HepG2 (cell line): ENCODE measurements at regions not wholly inside any gene's neighbourhood (a gene's known extent, or its start where the extent isn't known, plus 50 kb on each side); places are given as distances from the start of the nearest gene placed in this dataset.
"Not testable (repeated sequence)": the region's sequence is repeated elsewhere in the genome, so short reads cannot be mapped to it uniquely, and the experiment has no call there.

Source experiments
- ATAC-seq: fragments of 200-7000 bp; cut with Tn5 transposase; 3 replicates; pipeline ENCODE4 v1.9.1; 2020; ENCODE audit warnings: mild to moderate bottlenecking, moderate library complexity
- BruUV-seq: library from RNA; stranded (reverse); fragments of 400-500 nt; replicated peaks from 2 replicates; lab custom pipeline; 2021; lab: Mats Ljungman, UMichigan
- CTCF ChIA-PET: fragments of 300-600 bp; formaldehyde crosslinking; extraction: SDS; loops from one replicate; lab custom pipeline; 2021; ENCODE audit warnings: low total read pairs, inconsistent platforms, low intra/inter-chr PET ratio; lab: Yijun Ruan, JAX
- POLR2A ChIA-PET: fragments of 350-600 bp; sonication (Branson Sonifier 250); formaldehyde crosslinking; loops from one replicate; lab custom pipeline; 2020; ENCODE audit warnings: antibody characterized with exemption, inconsistent platforms; lab: Yijun Ruan, JAX
- DNase-seq: peaks from one replicate; pipeline ENCODE4 v3.0.0-alpha.2; 2015; ENCODE audit warnings: low spot score
- FAIRE-seq: peaks from 3 replicates; lab custom pipeline; 2011; peaks lifted over from hg19 to GRCh38; lab: Jason Lieb, UNC
- H2AFZ ChIP-seq: one replicate; pipeline ENCODE4 v1.6.1; 2011; ENCODE audit warnings: low read length, inconsistent platforms
- H3K27ac ChIP-seq: fragments of 300-600 bp; 3 replicates; pipeline ENCODE4 v1.8.0; 2011; ENCODE audit warnings: mixed run types, mild to moderate bottlenecking, mixed read lengths, low read length, inconsistent platforms; ENCODE audit not compliant: insufficient read depth; ENCODE audit errors: extremely low read length
- H3K27me3 ChIP-seq, 2 experiments: fragments of 200-600 bp in 1 of 2; 2 replicates in 1 of 2; 3 replicates in 1 of 2; pipeline versions ENCODE4 v1.6.0 to v1.8.0; 2011; ENCODE audit warnings: low read length in 2 of 2, mild to moderate bottlenecking in 2 of 2, moderate library complexity in 2 of 2, inconsistent platforms in 1 of 2; ENCODE audit not compliant: insufficient read depth in 2 of 2, control insufficient read depth in 1 of 2
- H3K36me3 ChIP-seq, 2 experiments: fragments of 200-600 bp in 1 of 2; replicated peaks in 1 of 2; 2 replicates in 1 of 2; 3 replicates in 1 of 2; pipeline versions ENCODE4 v1.5.1 to v1.8.0; 2011; ENCODE audit warnings: low read length in 2 of 2, inconsistent platforms in 1 of 2; ENCODE audit not compliant: insufficient read depth in 2 of 2, control insufficient read depth in 1 of 2
- H3K4me1 ChIP-seq: 2 replicates; pipeline ENCODE4 v1.5.1; 2012; ENCODE audit warnings: low read length, inconsistent platforms; ENCODE audit not compliant: insufficient read depth
- H3K4me2 ChIP-seq: 2 replicates; pipeline ENCODE4 v1.6.0; 2011; ENCODE audit warnings: low read depth, low read length, inconsistent platforms
- H3K4me3 ChIP-seq, 3 experiments: fragments of 200-600 bp in 1 of 3; sonication (generic), shearing (Covaris generic) in 1 of 3; replicated peaks in 1 of 3; 2 replicates each; pipeline ENCODE4 v1.5.1; 2011 to 2016; ENCODE audit warnings: low read length in 3 of 3, inconsistent platforms in 2 of 3, low read depth in 2 of 3, mild to moderate bottlenecking in 2 of 3, control low read depth in 1 of 3, mixed read lengths in 1 of 3; ENCODE audit not compliant: insufficient read depth in 1 of 3
- H3K79me2 ChIP-seq: one replicate; pipeline ENCODE4 v1.6.1; 2011; ENCODE audit warnings: low read length, inconsistent platforms; ENCODE audit not compliant: insufficient read depth
- H3K9ac ChIP-seq: 2 replicates; pipeline ENCODE4 v1.6.0; 2011; ENCODE audit warnings: mild to moderate bottlenecking, low read depth, low read length, inconsistent platforms; ENCODE audit not compliant: insufficient read depth
- H3K9me3 ChIP-seq: 2 replicates; pipeline ENCODE4 v1.5.1; 2012; ENCODE audit warnings: mild to moderate bottlenecking, low read length
- H4K20me1 ChIP-seq: 2 replicates; pipeline ENCODE4 v1.6.0; 2011; ENCODE audit warnings: inconsistent platforms, mild to moderate bottlenecking, low read length, moderate library complexity; ENCODE audit not compliant: insufficient read depth
- ATF7-NPFF ChIP-seq: sonication (generic); formaldehyde crosslinking; IDR thresholded peaks from 2 replicates; pipeline ENCODE4 v1.8.1; 2023; ENCODE audit warnings: mild to moderate bottlenecking, low read depth, missing genetic modification reagents, moderate library complexity
- FOXO1 ChIP-seq: sonication (generic); formaldehyde crosslinking; IDR thresholded peaks from 2 replicates; pipeline ENCODE4 v1.4.0; 2020; ENCODE audit warnings: missing genetic modification reagents
- MTERF4 ChIP-seq: sonication (generic); formaldehyde crosslinking; IDR thresholded peaks from 2 replicates; pipeline ENCODE4 v1.8.0; 2023; ENCODE audit warnings: mild to moderate bottlenecking, missing genetic modification reagents
- in situ Hi-C: cut with HindIII; loops from 2 replicates; pipeline ENCODE4 v1.10.0; 2017; ENCODE audit warnings: low pct_unique_long_range_greater_than_20kb; ENCODE audit not compliant: extremely low pct_ligation_motif_present
- intact Hi-C: fragments of 100-400 bp; cut with micrococcal nuclease; formaldehyde crosslinking; loops from one replicate; pipeline ENCODE4 v1.10.0; 2022; ENCODE audit not compliant: unreplicated experiment

GRCh38 chr7:113304104-113304503, 185.8 kb upstream of the SMIM30 start:
- no TSS peak for BruUV-seq
- Histone ChIP-seq H4K20me1 (no peaks in the 10 kb centered on the region), H3K4me1 (no peaks in the 10 kb centered on the region), H3K4me2 (no peak overlapping the region), H3K9me3 (no peaks in the 10 kb centered on the region), H3K9ac (no peak overlapping the region), H2AFZ (no peak overlapping the region), H3K27ac (no peak overlapping the region), H3K27me3 (no peaks in the 10 kb centered on the region; a peak in 1 of 5 replicates), H3K4me3 (no peak overlapping the region), H3K36me3 (no peaks in the 10 kb centered on the region), H3K79me2 (no peaks in the 10 kb centered on the region)
- FAIRE-seq (no peak), DNase-seq (no peak), ATAC-seq (no peak)
- intact Hi-C loops, result no loop called here
- CTCF ChIA-PET, result no interaction called here
- POLR2A ChIA-PET, result no interaction called here
- in situ Hi-C loops, result no loop called here
- TF ChIP-seq FOXO1 (CRISPR knock-in tag) (no peak), MTERF4 (CRISPR knock-in tag) (no peak), ATF7-NPFF (no peak)

- H3K9me3 ChIP-seq, POLR2A ChIA-PET, in situ Hi-C loops, FAIRE-seq, H2AFZ ChIP-seq, ATAC-seq, BruUV-seq, intact Hi-C loops, H3K4me1 ChIP-seq, H3K4me3 ChIP-seq, H4K20me1 ChIP-seq, H3K4me2 ChIP-seq, H3K9ac ChIP-seq, H3K27me3 ChIP-seq, H3K79me2 ChIP-seq, DNase-seq, H3K27ac ChIP-seq, CTCF ChIA-PET, H3K36me3 ChIP-seq: not testable (repeated sequence)
Measured at GRCh38 chr7:113303388-113303787, 185.0 kb upstream of the SMIM30 start.
